Astrocyte of the spinal cord (primary cell): ENCODE measurements at regions not wholly inside any gene's neighbourhood (a gene's known extent, or its start where the extent isn't known, plus 50 kb on each side); places are given as distances from the start of the nearest gene placed in this dataset.

Experiments
- DNase-seq: peaks from one replicate; pipeline ENCODE4 v3.0.0; 2011; ENCODE audit warnings: low read depth, low spot score
- H3K4me3 ChIP-seq: 2 replicates; pipeline ENCODE4 v1.5.1; 2011; ENCODE audit warnings: low read depth, mild to moderate bottlenecking, low read length, moderate library complexity
- in situ Hi-C: cut with HindIII; loops from 2 replicates; pipeline ENCODE4 v1.10.0; 2017; ENCODE audit warnings: low sequenced_read_pairs
- TF ChIP-seq, protein P1 (sequence below): IDR thresholded peaks from 2 replicates; pipeline ENCODE4 v1.5.1; 2012; ENCODE audit warnings: low read depth, mild to moderate bottlenecking, low read length, inconsistent platforms

DNA sequence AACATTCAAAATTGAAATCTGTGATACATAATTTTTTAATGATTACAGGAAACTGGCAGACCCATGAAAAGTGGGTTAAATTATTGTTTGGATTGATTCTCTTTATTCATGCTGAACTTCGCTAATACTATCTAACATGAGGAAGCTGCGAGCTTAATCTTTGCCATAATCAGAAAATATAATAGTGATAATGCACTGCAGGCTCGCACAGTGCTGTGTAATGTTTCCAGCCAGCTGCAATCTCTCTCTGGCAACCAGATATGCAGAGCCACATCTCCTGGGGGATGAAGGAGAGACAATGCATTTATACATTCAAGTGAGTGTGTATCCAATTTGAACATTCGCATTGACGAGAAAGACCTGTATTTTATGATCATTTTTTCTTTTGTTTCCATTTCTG lies 669.7 kb upstream of the RGMB start:
- TF ChIP-seq, protein P1, sequence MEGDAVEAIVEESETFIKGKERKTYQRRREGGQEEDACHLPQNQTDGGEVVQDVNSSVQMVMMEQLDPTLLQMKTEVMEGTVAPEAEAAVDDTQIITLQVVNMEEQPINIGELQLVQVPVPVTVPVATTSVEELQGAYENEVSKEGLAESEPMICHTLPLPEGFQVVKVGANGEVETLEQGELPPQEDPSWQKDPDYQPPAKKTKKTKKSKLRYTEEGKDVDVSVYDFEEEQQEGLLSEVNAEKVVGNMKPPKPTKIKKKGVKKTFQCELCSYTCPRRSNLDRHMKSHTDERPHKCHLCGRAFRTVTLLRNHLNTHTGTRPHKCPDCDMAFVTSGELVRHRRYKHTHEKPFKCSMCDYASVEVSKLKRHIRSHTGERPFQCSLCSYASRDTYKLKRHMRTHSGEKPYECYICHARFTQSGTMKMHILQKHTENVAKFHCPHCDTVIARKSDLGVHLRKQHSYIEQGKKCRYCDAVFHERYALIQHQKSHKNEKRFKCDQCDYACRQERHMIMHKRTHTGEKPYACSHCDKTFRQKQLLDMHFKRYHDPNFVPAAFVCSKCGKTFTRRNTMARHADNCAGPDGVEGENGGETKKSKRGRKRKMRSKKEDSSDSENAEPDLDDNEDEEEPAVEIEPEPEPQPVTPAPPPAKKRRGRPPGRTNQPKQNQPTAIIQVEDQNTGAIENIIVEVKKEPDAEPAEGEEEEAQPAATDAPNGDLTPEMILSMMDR: no peak
- no peak for DNase-seq
- no peak overlapping the region for H3K4me3 ChIP-seq
- in situ Hi-C loops: no loop called here

DNA sequence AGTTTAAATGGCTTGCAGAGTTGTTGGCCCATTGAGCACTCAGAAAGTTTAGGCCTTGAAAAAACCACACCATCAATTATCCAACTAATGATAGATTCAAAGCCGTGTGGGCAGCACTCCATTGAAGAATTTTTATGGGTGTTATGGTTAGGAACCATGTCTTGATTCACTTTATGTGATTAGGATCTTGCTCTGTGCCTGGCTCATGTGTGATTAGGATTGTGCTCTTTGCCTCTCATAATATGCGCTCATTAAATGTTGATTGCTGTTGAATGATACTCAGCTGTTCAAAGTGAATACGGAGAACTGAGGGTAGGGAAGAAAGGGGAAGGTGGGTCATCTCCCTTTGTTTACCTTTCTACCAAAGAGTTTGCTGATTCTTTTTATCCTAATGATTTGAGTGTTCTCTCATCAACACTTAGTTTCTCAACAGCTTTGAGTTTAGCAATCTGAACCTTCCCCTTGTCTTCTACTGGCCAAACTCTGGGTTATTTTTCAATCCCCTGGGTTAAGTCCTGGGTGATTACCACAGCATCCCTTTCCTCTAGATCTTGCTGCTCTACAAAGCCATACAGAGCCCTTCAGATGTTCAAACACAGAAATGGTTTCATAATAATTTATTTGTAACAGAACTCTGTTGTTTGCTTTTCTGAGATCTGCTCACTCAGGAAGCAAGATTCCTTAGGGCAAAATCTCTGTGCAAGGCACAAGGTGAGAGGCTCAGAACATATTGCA lies 668.8 kb upstream of the RGMB start:
- H3K4me3 ChIP-seq: no peak overlapping the region
- DNase-seq: no peak
- TF ChIP-seq, protein P1: no peak
- in situ Hi-C loops: no loop called here

DNA sequence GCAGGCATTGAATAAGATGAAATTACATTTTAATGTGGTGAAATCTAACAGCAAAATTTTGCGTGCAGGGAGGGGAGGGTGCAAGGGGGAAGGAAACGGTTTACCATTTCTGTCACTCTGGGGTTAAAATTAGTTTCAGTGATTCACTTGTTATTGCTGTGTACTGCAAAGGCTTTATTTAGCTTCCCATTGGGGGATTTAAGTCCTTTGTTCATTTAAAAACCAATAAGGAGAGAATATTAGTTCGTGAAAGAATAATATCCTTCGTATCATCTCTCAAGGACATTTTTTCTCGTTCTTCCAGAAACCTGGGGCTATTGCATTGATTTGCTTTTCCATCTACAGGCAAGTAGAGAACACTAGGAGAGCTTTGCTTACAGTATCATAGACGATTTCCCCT lies 667.8 kb upstream of the RGMB start:
- TF ChIP-seq, protein P1: no peak
- no peak for DNase-seq
- no peak overlapping the region for H3K4me3 ChIP-seq
- in situ Hi-C loops: no loop called here

DNA sequence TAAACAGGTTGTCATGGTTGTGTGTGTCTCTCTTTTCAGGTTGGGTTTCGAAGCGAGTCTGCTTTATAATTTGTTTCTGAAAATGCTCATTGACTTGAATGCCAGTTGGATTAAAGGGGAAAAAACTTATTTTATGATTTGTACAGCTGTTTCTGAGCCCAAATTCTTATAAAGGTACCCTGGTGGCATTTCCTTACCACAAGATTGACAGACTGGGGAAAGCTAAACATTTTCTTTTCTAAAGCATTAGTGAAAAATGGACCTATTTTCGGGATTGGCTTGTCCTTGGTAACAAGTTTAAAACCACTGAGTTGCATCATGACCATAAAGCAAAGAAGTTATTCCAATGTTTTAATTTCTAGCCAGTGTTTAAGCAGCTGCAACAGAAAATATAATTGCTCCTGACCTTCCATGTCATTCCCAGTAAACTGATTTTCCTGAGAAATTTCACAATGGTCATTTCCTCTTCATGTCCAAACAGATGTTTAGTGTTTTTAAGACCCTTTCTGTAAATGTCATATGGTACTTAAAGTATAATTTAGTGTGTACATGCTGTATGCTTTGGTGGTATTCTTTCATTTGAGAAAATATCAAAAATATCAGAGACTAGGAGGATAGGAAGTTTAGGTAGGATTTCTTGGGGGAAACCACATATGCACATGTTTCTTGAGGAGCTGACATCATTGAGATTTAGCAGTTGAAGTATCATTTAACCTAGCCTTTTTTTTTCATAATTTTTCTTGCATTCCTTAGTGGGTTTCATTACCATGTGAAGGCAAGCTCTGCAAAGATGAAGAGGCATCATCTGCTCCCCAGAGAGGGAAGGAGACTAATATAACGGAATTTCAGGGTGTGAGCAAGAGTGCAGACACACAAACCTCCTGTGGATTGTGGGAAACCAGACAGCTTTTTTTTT lies 667.1 kb upstream of the RGMB start:
- in situ Hi-C loops: no loop called here
- peak; percentile 85 for DNase-seq
- H3K4me3 ChIP-seq: no peak overlapping the region
- TF ChIP-seq, protein P1: no peak

DNA sequence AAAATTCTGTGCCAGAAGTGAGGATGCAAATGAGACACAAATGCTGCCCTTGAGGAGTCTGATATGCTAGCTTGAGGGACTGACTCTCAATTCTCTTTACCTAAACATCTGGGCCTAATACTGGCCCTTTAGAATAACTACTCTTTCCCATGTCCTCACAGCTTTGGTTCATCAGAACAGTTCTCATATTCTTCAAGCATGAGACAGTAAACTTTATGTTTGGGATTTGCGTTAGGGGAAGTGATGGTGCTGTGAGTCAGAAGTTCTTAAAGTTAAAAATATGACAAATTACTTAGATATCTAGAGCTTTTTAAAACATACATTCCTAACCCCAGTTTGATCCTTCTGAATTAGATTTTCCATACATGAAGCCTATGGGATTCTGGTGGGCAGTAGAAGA lies 665.0 kb upstream of the RGMB start:
- peak; percentile 91 for DNase-seq
- in situ Hi-C loops: no loop called here

DNA sequence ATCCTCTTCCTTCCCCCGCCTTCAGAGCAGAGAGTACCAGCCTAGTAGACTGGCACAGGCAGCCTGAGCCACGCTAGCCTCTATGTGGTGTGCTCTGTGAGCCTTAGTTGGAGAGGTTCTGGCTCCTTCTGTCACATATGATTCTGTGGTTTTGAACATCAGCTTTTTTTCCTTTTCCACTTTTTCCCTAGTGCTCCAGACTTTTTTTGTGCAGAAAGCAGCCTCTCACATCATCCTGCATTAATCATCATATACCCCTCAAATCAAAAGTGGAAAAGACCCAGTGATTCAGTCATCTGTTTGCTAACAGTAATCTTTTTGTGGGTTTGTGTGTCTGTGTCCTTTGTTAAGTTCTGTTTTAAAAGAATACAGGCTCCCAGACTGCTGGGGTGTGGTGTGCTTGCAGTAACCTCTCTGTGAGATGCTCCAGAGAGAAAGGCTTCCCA lies 663.9 kb upstream of the RGMB start:
- in situ Hi-C loops: no loop called here
- TF ChIP-seq, protein P1: no peak
- peak; percentile 88 for DNase-seq
- no peak overlapping the region for H3K4me3 ChIP-seq

More for the DNA sequence above, 665.0 kb upstream of the RGMB start:
- TF ChIP-seq, protein P1: no peak
- no peak overlapping the region for H3K4me3 ChIP-seq
